Vagina (tissue), 2 donors: ENCODE measurements at regions not wholly inside any gene's neighbourhood (a gene's known extent, or its start where the extent isn't known, plus 50 kb on each side); places are given as distances from the start of the nearest gene placed in this dataset.
"Not testable (repeated sequence)": the region's sequence is repeated elsewhere in the genome, so short reads cannot be mapped to it uniquely, and the experiment has no call there.

Experiments used
- DNase-seq, 2 donors: peaks; one replicate each; pipeline ENCODE4 v3.0.0-alpha.2; 2017; ENCODE audit errors: extremely low spot score in 2 of 2
- H3K27ac ChIP-seq: fragments of 200-600 bp; sonication (generic); one replicate; pipeline ENCODE4 v1.5.1; 2019
- H3K27me3 ChIP-seq: fragments of 200-600 bp; sonication (generic); one replicate; pipeline ENCODE4 v1.5.1; 2019
- H3K36me3 ChIP-seq, 2 donors: fragments of 200-600 bp; sonication (generic); one replicate each; pipeline ENCODE4 v1.5.1; 2017 to 2019
- H3K4me1 ChIP-seq: fragments of 200-600 bp; sonication (generic); one replicate; pipeline ENCODE4 v1.5.1; 2019
- H3K4me3 ChIP-seq, 2 donors: fragments of 200-600 bp; sonication (generic); 1 replicate in 1 of 2; 2 replicates in 1 of 2; pipeline ENCODE4 v1.5.1; 2016 to 2019
- H3K9me3 ChIP-seq: fragments of 200-600 bp; sonication (generic); one replicate; pipeline ENCODE4 v1.5.1; 2019
- POLR2A ChIP-seq, 2 donors: fragments of 450-650 bp; IDR thresholded peaks; one replicate each; pipeline ENCODE4 v1.6.1; 2017; ENCODE audit warnings: antibody characterized with exemption in 2 of 2, mild to moderate bottlenecking in 2 of 2, moderate library complexity in 2 of 2
- POLR2AphosphoS5 ChIP-seq, 2 donors: sonication (generic); formaldehyde crosslinking; IDR thresholded peaks; one replicate each; pipeline ENCODE4 v1.9.0; 2017; ENCODE audit warnings: antibody characterized with exemption in 2 of 2, mild to moderate bottlenecking in 2 of 2, low read depth in 1 of 2; ENCODE audit not compliant: insufficient read depth in 1 of 2
- intact Hi-C: fragments of 100-400 bp; cut with DNase I; formaldehyde crosslinking; loops from one replicate; pipeline ENCODE4 v1.15.1; 2023
- TF ChIP-seq, protein P1 (sequence below), 3 experiments: fragments of 450-650 bp in 2 of 3; fragments of 200-600 bp in 1 of 3; sonication (generic) in 1 of 3; IDR thresholded peaks; one replicate each; pipeline ENCODE4 v1.5.1; 2017 to 2019; ENCODE audit warnings: antibody characterized with exemption in 3 of 3, mild to moderate bottlenecking in 2 of 3, moderate library complexity in 2 of 3

DNA sequence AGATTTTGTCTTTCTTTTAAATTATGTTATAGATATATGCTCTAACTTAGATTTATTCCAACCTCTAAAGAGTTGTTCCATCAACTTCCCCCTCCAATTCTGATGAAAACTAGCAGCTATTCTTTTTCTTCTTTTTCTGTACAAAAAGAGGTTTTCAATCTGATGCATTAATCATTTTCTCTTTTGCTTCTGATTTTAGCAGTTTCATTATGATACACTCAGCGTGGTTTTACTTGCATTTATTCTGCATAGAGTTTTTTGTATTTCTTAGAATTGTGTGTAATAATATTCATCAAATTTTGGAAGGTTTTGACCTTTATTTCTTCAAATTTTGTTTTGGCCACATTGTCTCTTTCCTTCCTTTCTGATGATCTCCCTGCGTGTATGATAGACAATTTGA, 968.1 kb upstream of the CDH18 start:
- no peak for DNase-seq
- Histone ChIP-seq H3K9me3 (no peaks in the 10 kb centered on the region), H3K27me3 (no peaks in the 10 kb centered on the region), H3K36me3 (no peaks in the 10 kb centered on the region), H3K4me3 (no peak overlapping the region), H3K4me1 (no peaks in the 10 kb centered on the region), H3K27ac (no peak overlapping the region)
- intact Hi-C loops, result no loop called here
- TF ChIP-seq POLR2A (IDR thresholded peaks at IDR 0.05) (no peak), POLR2AphosphoS5 (IDR thresholded peaks at IDR 0.05; ENCODE audit: insufficient read depth in 1 of 2, low read depth in 1 of 2) (no peak)
- TF ChIP-seq, protein P1, sequence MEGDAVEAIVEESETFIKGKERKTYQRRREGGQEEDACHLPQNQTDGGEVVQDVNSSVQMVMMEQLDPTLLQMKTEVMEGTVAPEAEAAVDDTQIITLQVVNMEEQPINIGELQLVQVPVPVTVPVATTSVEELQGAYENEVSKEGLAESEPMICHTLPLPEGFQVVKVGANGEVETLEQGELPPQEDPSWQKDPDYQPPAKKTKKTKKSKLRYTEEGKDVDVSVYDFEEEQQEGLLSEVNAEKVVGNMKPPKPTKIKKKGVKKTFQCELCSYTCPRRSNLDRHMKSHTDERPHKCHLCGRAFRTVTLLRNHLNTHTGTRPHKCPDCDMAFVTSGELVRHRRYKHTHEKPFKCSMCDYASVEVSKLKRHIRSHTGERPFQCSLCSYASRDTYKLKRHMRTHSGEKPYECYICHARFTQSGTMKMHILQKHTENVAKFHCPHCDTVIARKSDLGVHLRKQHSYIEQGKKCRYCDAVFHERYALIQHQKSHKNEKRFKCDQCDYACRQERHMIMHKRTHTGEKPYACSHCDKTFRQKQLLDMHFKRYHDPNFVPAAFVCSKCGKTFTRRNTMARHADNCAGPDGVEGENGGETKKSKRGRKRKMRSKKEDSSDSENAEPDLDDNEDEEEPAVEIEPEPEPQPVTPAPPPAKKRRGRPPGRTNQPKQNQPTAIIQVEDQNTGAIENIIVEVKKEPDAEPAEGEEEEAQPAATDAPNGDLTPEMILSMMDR (IDR thresholded peaks at IDR 0.05), result no peak

DNA sequence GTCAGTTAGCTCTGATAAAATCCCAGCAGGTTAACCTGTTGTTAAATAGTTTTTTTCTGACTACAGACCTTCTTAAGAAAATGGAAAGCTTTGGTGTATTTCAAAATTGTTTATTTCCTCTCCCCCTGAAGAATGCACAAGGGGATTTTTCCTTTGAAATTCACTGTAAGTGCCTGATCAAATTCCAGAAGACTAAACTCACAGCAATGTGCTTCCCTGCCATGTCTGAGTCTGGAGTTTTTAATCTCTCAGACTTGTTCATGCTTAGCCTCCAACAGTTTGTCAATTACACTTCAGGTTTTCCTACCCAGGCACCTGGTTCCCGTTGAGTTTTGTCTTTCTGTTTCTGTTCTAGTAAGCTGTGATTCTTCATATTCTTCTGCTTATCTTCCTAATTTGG, 961.6 kb upstream of the CDH18 start:
- H3K4me3 ChIP-seq, result no peak overlapping the region
- H3K4me1 ChIP-seq, result no peaks in the 10 kb centered on the region
- H3K9me3 ChIP-seq, result no peaks in the 10 kb centered on the region

DNA sequence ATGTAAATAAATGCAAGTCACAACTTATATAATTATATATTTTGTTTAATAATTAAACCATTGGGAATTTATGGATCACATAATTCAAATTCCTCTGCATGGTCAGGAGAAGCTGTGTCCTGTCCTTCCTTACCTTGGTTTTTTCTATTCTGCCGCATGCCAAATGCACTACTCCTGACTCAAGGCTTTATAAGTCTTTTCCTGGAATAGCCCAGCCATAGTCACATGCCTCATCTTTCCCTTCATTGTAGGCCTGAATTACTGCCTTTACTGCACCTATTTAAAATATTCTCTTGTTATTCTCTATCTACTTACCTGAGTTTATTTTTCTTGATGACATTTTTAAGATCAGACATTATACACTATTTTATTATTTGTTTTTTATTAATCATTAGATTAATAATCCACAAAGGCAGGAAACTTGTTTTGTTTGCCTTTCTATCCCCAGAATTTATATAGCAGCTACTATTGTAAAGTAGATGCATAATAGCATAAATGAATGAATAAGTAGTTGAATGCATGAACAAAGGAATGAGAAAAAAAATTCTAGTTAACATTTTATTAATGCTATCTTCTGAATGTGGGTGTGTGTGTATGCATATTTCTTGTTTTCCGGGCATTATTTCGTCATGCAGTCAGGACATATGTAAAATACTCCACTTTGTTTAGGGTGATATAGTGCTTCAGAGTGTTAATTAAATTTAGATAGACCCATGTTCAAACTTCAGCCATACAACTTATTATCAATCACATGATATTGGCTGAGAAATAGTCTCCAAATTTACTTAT, 955.4 kb upstream of the CDH18 start:
- H3K9me3 ChIP-seq, H3K4me1 ChIP-seq, intact Hi-C loops, H3K27ac ChIP-seq, H3K36me3 ChIP-seq, H3K27me3 ChIP-seq, H3K4me3 ChIP-seq, DNase-seq: not testable (repeated sequence)

More for the DNA sequence above, 961.6 kb upstream of the CDH18 start:
- intact Hi-C loops, result no loop called here
- Histone ChIP-seq H3K36me3 (no peaks in the 10 kb centered on the region), H3K27ac (no peak overlapping the region), H3K27me3 (no peaks in the 10 kb centered on the region)
- no peak for TF ChIP-seq POLR2AphosphoS5 (IDR thresholded peaks at IDR 0.05; ENCODE audit: insufficient read depth in 1 of 2, low read depth in 1 of 2)
- no peak for TF ChIP-seq POLR2A (IDR thresholded peaks at IDR 0.05)
- TF ChIP-seq, protein P1 (IDR thresholded peaks at IDR 0.05), result no peak
- no peak for DNase-seq

DNA sequence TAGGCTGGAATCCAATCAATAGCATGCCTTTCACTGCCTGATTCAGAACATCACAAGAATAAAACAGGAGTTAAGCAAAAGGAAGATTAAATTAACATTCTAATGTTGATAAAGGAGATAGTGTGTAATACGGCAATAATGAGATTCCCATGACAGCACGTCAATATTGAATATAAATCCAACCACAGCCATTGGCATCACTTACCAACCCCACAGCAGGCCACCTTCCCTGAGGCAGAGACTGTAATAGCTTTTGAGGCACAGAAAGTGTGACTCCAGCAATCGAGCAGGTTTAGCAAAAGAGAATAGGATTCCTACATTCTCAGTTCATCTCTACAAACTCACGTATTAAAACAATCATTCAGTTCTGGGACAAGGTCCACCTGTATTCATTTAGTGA, 954.6 kb upstream of the CDH18 start:
- H3K27me3 ChIP-seq, intact Hi-C loops, DNase-seq: not testable (repeated sequence)

DNA sequence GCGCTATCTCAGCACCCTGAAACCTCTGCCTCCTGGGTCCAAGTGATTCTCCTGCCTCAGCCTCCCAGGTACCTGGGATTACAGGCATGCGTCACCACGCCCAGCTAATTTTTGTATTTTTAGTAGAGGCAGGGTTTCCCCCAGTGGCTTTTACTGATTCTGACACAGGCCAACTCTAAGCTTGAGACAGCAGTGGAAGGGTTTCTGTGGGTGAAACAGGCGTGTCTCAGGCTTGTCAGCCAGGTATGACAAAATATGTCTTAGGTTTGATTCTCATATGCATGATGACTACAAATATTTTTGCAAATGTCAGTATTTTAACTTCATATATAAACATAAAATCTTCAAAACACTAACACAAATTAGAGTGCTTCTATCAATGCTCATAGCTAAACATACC, 952.8 kb upstream of the CDH18 start:
- H3K9me3 ChIP-seq, DNase-seq, H3K27me3 ChIP-seq, intact Hi-C loops, H3K4me3 ChIP-seq, H3K36me3 ChIP-seq, H3K4me1 ChIP-seq, H3K27ac ChIP-seq: not testable (repeated sequence)

More for the DNA sequence above, 954.6 kb upstream of the CDH18 start:
- H3K4me3 ChIP-seq, H3K27ac ChIP-seq, H3K4me1 ChIP-seq, H3K9me3 ChIP-seq, H3K36me3 ChIP-seq: not testable (repeated sequence)

DNA sequence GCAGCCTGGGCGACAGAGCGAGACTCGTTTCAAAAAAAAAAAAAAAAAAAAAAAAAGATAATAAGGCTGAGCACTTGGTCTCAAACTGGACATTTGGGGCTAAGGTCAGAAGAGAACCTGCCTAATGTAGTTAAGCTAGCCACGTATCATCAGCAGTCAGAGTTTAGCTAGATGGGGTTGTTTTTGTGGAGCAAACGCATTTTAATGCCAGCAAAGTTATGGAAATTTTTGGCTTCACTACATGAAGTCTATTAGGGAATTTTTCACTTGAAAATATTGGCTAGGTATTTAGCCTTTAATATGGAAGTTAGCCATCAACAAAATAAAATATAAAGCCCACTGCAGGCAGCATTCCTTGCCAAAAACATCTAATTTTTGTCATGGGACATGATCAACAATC, 902.9 kb upstream of the CDH18 start:
- H3K27me3 ChIP-seq, H3K4me1 ChIP-seq, H3K27ac ChIP-seq, H3K4me3 ChIP-seq, intact Hi-C loops, H3K9me3 ChIP-seq, H3K36me3 ChIP-seq, DNase-seq: not testable (repeated sequence)

DNA sequence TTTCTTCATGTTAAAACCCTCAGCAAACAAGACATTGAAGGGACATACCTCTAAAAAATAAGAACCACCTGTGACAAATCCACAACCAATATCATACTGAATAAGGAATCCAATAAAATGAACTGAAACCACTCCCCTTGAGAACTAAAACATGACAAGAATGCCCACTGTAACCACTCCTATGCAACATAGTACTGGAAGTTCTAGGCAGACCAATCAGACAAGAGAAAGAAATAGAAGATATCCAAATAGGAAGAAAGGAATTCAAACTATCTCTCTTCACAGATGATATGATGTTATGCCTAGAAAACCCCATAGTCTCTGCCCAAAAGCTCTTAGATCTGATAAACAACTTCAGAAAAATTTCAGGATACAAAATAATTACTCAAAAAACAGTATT, 887.7 kb upstream of the CDH18 start:
- H3K4me3 ChIP-seq, intact Hi-C loops, H3K27me3 ChIP-seq, H3K4me1 ChIP-seq, H3K9me3 ChIP-seq, H3K36me3 ChIP-seq, DNase-seq, H3K27ac ChIP-seq: not testable (repeated sequence)

DNA sequence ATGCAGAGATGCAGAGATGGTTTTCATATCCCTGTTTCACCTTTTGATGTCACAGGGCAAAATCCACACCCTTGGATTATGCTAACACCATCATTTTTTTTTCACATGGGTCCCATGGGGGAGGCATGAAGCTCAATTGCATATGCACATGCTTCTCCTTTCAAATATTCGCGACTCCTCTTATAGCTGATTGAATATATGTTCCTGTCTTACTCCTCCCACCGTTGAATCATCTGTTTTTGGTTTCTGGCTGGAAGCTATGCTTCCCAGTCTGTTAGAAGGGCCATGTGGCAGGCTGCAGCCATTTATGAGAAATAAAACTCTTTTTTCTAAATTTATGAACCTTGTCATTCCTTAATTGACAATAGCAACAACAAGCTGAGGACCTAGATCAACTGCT, 877.9 kb upstream of the CDH18 start:
- H3K27me3 ChIP-seq, H3K4me3 ChIP-seq, H3K9me3 ChIP-seq, intact Hi-C loops, H3K36me3 ChIP-seq, H3K27ac ChIP-seq, DNase-seq, H3K4me1 ChIP-seq: not testable (repeated sequence)
